HepG2 (cell line): ENCODE measurements at regions not wholly inside any gene's neighbourhood (a gene's known extent, or its start where the extent isn't known, plus 50 kb on each side); places are given as distances from the start of the nearest gene placed in this dataset.

Experiments
- ATAC-seq: fragments of 200-7000 bp; cut with Tn5 transposase; 3 replicates; pipeline ENCODE4 v1.9.1; 2020; ENCODE audit warnings: mild to moderate bottlenecking, moderate library complexity
- BruUV-seq: library from RNA; stranded (reverse); fragments of 400-500 nt; replicated peaks from 2 replicates; lab custom pipeline; 2021; lab: Mats Ljungman, UMichigan
- CTCF ChIA-PET: fragments of 300-600 bp; formaldehyde crosslinking; extraction: SDS; loops from one replicate; lab custom pipeline; 2021; ENCODE audit warnings: low total read pairs, inconsistent platforms, low intra/inter-chr PET ratio; lab: Yijun Ruan, JAX
- POLR2A ChIA-PET: fragments of 350-600 bp; sonication (Branson Sonifier 250); formaldehyde crosslinking; loops from one replicate; lab custom pipeline; 2020; ENCODE audit warnings: antibody characterized with exemption, inconsistent platforms; lab: Yijun Ruan, JAX
- DNase-seq: peaks from one replicate; pipeline ENCODE4 v3.0.0-alpha.2; 2015; ENCODE audit warnings: low spot score
- FAIRE-seq: peaks from 3 replicates; lab custom pipeline; 2011; peaks lifted over from hg19 to GRCh38; lab: Jason Lieb, UNC
- H2AFZ ChIP-seq: one replicate; pipeline ENCODE4 v1.6.1; 2011; ENCODE audit warnings: low read length, inconsistent platforms
- H3K27ac ChIP-seq: fragments of 300-600 bp; 3 replicates; pipeline ENCODE4 v1.8.0; 2011; ENCODE audit warnings: mixed run types, mild to moderate bottlenecking, mixed read lengths, low read length, inconsistent platforms; ENCODE audit not compliant: insufficient read depth; ENCODE audit errors: extremely low read length
- H3K27me3 ChIP-seq, 2 experiments: fragments of 200-600 bp in 1 of 2; 2 replicates in 1 of 2; 3 replicates in 1 of 2; pipeline versions ENCODE4 v1.6.0 to v1.8.0; 2011; ENCODE audit warnings: low read length in 2 of 2, mild to moderate bottlenecking in 2 of 2, moderate library complexity in 2 of 2, inconsistent platforms in 1 of 2; ENCODE audit not compliant: insufficient read depth in 2 of 2, control insufficient read depth in 1 of 2
- H3K36me3 ChIP-seq, 2 experiments: fragments of 200-600 bp in 1 of 2; replicated peaks in 1 of 2; 2 replicates in 1 of 2; 3 replicates in 1 of 2; pipeline versions ENCODE4 v1.5.1 to v1.8.0; 2011; ENCODE audit warnings: low read length in 2 of 2, inconsistent platforms in 1 of 2; ENCODE audit not compliant: insufficient read depth in 2 of 2, control insufficient read depth in 1 of 2
- H3K4me1 ChIP-seq: 2 replicates; pipeline ENCODE4 v1.5.1; 2012; ENCODE audit warnings: low read length, inconsistent platforms; ENCODE audit not compliant: insufficient read depth
- H3K4me2 ChIP-seq: 2 replicates; pipeline ENCODE4 v1.6.0; 2011; ENCODE audit warnings: low read depth, low read length, inconsistent platforms
- H3K4me3 ChIP-seq, 3 experiments: fragments of 200-600 bp in 1 of 3; sonication (generic), shearing (Covaris generic) in 1 of 3; replicated peaks in 1 of 3; 2 replicates each; pipeline ENCODE4 v1.5.1; 2011 to 2016; ENCODE audit warnings: low read length in 3 of 3, inconsistent platforms in 2 of 3, low read depth in 2 of 3, mild to moderate bottlenecking in 2 of 3, control low read depth in 1 of 3, mixed read lengths in 1 of 3; ENCODE audit not compliant: insufficient read depth in 1 of 3
- H3K79me2 ChIP-seq: one replicate; pipeline ENCODE4 v1.6.1; 2011; ENCODE audit warnings: low read length, inconsistent platforms; ENCODE audit not compliant: insufficient read depth
- H3K9ac ChIP-seq: 2 replicates; pipeline ENCODE4 v1.6.0; 2011; ENCODE audit warnings: mild to moderate bottlenecking, low read depth, low read length, inconsistent platforms; ENCODE audit not compliant: insufficient read depth
- H3K9me3 ChIP-seq: 2 replicates; pipeline ENCODE4 v1.5.1; 2012; ENCODE audit warnings: mild to moderate bottlenecking, low read length
- H4K20me1 ChIP-seq: 2 replicates; pipeline ENCODE4 v1.6.0; 2011; ENCODE audit warnings: inconsistent platforms, mild to moderate bottlenecking, low read length, moderate library complexity; ENCODE audit not compliant: insufficient read depth
- FOXA1 ChIP-seq, 2 experiments: fragments of 450-650 bp in 1 of 2; sonication (generic) in 1 of 2; formaldehyde crosslinking in 1 of 2; IDR thresholded peaks; 2 replicates each; pipeline versions ENCODE4 v1.4.0 to v1.6.1; 2016 to 2020; ENCODE audit warnings: missing genetic modification reagents in 1 of 2
- HMGXB3 ChIP-seq: sonication (generic); formaldehyde crosslinking; IDR thresholded peaks from 2 replicates; pipeline ENCODE4 v1.4.0; 2020; ENCODE audit warnings: missing genetic modification reagents, borderline replicate concordance
- KLF12 ChIP-seq: sonication (generic); formaldehyde crosslinking; IDR thresholded peaks from 2 replicates; pipeline ENCODE4 v1.4.0; 2020; ENCODE audit warnings: missing genetic modification reagents, borderline replicate concordance
- STAG1 ChIP-seq: sonication (generic); formaldehyde crosslinking; IDR thresholded peaks from 2 replicates; pipeline ENCODE4 v1.4.0; 2020; ENCODE audit warnings: missing genetic modification reagents
- TCF12 ChIP-seq, 2 experiments: fragments of 450-650 bp in 1 of 2; sonication (generic) in 1 of 2; formaldehyde crosslinking in 1 of 2; IDR thresholded peaks; 2 replicates each; pipeline versions ENCODE4 v1.6.1 to v1.8.0; 2017 to 2022; ENCODE audit warnings: antibody characterized with exemption in 1 of 2, mild to moderate bottlenecking in 1 of 2, missing genetic modification reagents in 1 of 2, moderate library complexity in 1 of 2
- TIGD3 ChIP-seq: sonication (generic); formaldehyde crosslinking; IDR thresholded peaks from 2 replicates; pipeline ENCODE4 v1.5.1; 2020; ENCODE audit warnings: mild to moderate bottlenecking, missing genetic modification reagents, borderline replicate concordance
- ZBTB1 ChIP-seq: sonication (generic); formaldehyde crosslinking; IDR thresholded peaks from 2 replicates; pipeline ENCODE4 v1.4.0; 2020; ENCODE audit warnings: missing genetic modification reagents, borderline replicate concordance
- ZMYM4 ChIP-seq: sonication (generic); formaldehyde crosslinking; IDR thresholded peaks from 2 replicates; pipeline ENCODE4 v1.8.1; 2023; ENCODE audit warnings: mild to moderate bottlenecking, missing genetic modification reagents
- ZNF558 ChIP-seq: sonication (generic); formaldehyde crosslinking; IDR thresholded peaks from 2 replicates; pipeline ENCODE4 v1.9.0; 2022; ENCODE audit warnings: mild to moderate bottlenecking, missing genetic modification reagents, borderline replicate concordance
- WGBS: methylation state at CpG from one replicate; pipeline ENCODE4 v1.1.6; 2017; ENCODE audit warnings: low lambda C conversion rate; 5-methylcytosine and 5-hydroxymethylcytosine counted together
- in situ Hi-C: cut with HindIII; loops from 2 replicates; pipeline ENCODE4 v1.10.0; 2017; ENCODE audit warnings: low pct_unique_long_range_greater_than_20kb; ENCODE audit not compliant: extremely low pct_ligation_motif_present
- intact Hi-C: fragments of 100-400 bp; cut with micrococcal nuclease; formaldehyde crosslinking; loops from one replicate; pipeline ENCODE4 v1.10.0; 2022; ENCODE audit not compliant: unreplicated experiment

- no peak for TF ChIP-seq HMGXB3 (CRISPR knock-in tag)
- no peak for TF ChIP-seq ZBTB1 (CRISPR knock-in tag)
- TF ChIP-seq ZNF558, result no peak
- TF ChIP-seq STAG1, result no peak
Observed at GRCh38 chr3:59688636-59689035, 638.8 kb upstream of the CFAP20DC start (continued).

GRCh38 chr3:59685432-59685831, 635.6 kb upstream of the CFAP20DC start:
- ChIA-PET CTCF (no interaction called here), POLR2A (no interaction called here)
- H3K4me2 ChIP-seq, result no peak overlapping the region
- FAIRE-seq (no peak), DNase-seq (no peak), ATAC-seq (no peak)
- H3K79me2 ChIP-seq, result no peaks in the 10 kb centered on the region
- H2AFZ ChIP-seq, result no peak overlapping the region
- no peaks in the 10 kb centered on the region for H3K27me3 ChIP-seq
- H3K4me1 ChIP-seq, result no peaks in the 10 kb centered on the region
- in situ Hi-C loops, result no loop called here
- H3K36me3 ChIP-seq, result no peaks in the 10 kb centered on the region
- no peak overlapping the region for H3K27ac ChIP-seq
- no peaks in the 10 kb centered on the region for H3K9me3 ChIP-seq
- H4K20me1 ChIP-seq, result no peaks in the 10 kb centered on the region
- WGBS, result 65% methylated on average over 3 of the region's 3 CpGs
- intact Hi-C loops, result no loop called here
- no TSS peak for BruUV-seq
- H3K9ac ChIP-seq, result no peak overlapping the region
- no peak overlapping the region for H3K4me3 ChIP-seq
- TF ChIP-seq TCF12 (IDR thresholded peaks at IDR 0.05), result no peak
- TF ChIP-seq TCF12 (CRISPR knock-in tag; IDR thresholded peaks at IDR 0.05), result no peak
- TF ChIP-seq FOXA1 (IDR thresholded peaks at IDR 0.05), result no peak
- TF ChIP-seq FOXA1 (CRISPR knock-in tag; IDR thresholded peaks at IDR 0.05), result no peak
- no peak for TF ChIP-seq ZMYM4 (CRISPR knock-in tag)
- no peak for TF ChIP-seq TIGD3 (CRISPR knock-in tag)
- no peak for TF ChIP-seq KLF12 (CRISPR knock-in tag)
